ENCODE measurements at regions not wholly inside any gene's neighbourhood (a gene's known extent, or its start where the extent isn't known, plus 50 kb on each side); places are given as distances from the start of the nearest gene placed in this dataset.

GRCh38 chr1:240709676-240710075, 97.7 kb upstream of the GREM2 start:
- H3K9ac ChIP-seq (ENCODE audit: low read length): no peak overlapping the region
- H3K9me3 ChIP-seq (ENCODE audit: low read length): no peaks in the 10 kb centered on the region
- no peaks in the 10 kb centered on the region for H3F3A ChIP-seq (ENCODE audit: low read length, unreplicated experiment)
- DNase-seq (no peak), ATAC-seq (no peak)
- ChIA-PET POLR2A (ENCODE audit: unreplicated experiment) (no interaction called here), CTCF (no interaction called here)
- H3K27ac ChIP-seq (ENCODE audit: low read length): no peak overlapping the region
- no TSS peak for BruUV-seq (replicated peaks)
- H3K4me1 ChIP-seq (ENCODE audit: insufficient read depth, low read length): no peaks in the 10 kb centered on the region
- TF ChIP-seq EZH2 (IDR thresholded peaks at IDR 0.05; ENCODE audit: low read length, unreplicated experiment) (no peak), CTCF (conservative IDR thresholded peaks at IDR 0.05; ENCODE audit: low read depth, low read length) (no peak), EZH2phosphoT487 (IDR thresholded peaks at IDR 0.05; ENCODE audit: borderline replicate concordance, low read length) (no peak)
- no peaks in the 10 kb centered on the region for H3K79me2 ChIP-seq (ENCODE audit: low read length)
- H2AFZ ChIP-seq (ENCODE audit: low read length): no peak overlapping the region
- peaks cover 73% of the 10 kb centered on the region for H3K27me3 ChIP-seq (ENCODE audit: low read length)
- H3K9me2 ChIP-seq (replicated peaks; ENCODE audit: low read length): no peaks in the 10 kb centered on the region
- H3K4me2 ChIP-seq (ENCODE audit: low read length): no peak overlapping the region
- no peaks in the 10 kb centered on the region for H4K20me1 ChIP-seq (ENCODE audit: low read length)
- no peak overlapping the region for H3K4me3 ChIP-seq (ENCODE audit: low read length)
- H3K36me3 ChIP-seq (ENCODE audit: low read depth, low read length): no peaks in the 10 kb centered on the region
- intact Hi-C loops (cut with micrococcal nuclease): no loop called here

DNA sequence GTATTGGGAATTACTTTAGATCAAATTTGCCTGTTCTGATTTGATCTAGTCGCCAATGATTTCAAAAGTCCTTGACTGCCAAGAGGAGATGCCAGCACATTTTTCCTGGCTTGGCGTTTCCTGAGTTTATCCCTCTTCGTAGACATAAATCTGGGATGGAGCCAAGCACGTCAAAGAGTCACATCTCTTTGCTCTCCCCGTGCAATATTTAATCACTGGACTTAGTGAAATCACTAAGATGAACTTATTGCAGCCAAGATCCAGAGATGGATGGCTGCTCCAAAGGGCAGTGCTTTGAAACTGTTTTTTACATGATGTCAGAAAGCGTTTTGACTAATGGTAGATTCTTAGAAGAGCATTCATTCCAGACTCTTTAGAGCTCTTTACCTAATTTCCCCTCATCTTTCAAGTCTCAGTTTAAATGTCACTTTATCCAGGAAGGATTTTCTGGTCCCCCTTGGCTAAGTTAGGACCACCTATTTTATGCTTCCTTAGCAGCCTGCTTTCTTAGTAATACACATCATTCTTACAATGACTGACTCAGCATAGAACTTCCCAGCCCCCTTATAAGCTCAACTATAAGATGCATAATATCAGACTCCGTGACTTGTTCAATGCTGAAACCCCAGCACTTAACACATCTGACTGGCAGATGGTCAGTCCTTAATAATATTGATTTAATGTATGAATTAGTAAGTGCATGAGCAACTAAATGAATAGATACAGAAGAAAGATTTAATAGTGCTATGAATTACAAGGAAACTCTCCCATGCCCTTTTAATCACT, 94.4 kb upstream of the GREM2 start:
- ChIA-PET POLR2A (ENCODE audit: unreplicated experiment) (no interaction called here), CTCF (no interaction called here)
- no peak overlapping the region for H3K27ac ChIP-seq (ENCODE audit: low read length)
- no TSS peak for BruUV-seq (replicated peaks)
- H2AFZ ChIP-seq (ENCODE audit: low read length): no peak overlapping the region
- H4K20me1 ChIP-seq (ENCODE audit: low read length): no peaks in the 10 kb centered on the region
- no peak overlapping the region for H3K4me3 ChIP-seq (ENCODE audit: low read length)
- no peaks in the 10 kb centered on the region for H3K36me3 ChIP-seq (ENCODE audit: low read depth, low read length)
- DNase-seq (peak; percentile 21), ATAC-seq (no peak)
- no peaks in the 10 kb centered on the region for H3K9me3 ChIP-seq (ENCODE audit: low read length)
- H3K79me2 ChIP-seq (ENCODE audit: low read length): no peaks in the 10 kb centered on the region
- H3K9ac ChIP-seq (ENCODE audit: low read length): no peak overlapping the region
- H3K9me2 ChIP-seq (replicated peaks; ENCODE audit: low read length): no peaks in the 10 kb centered on the region
- no peaks in the 10 kb centered on the region for H3K4me1 ChIP-seq (ENCODE audit: insufficient read depth, low read length)
- no peak overlapping the region for H3K4me2 ChIP-seq (ENCODE audit: low read length)
- H3K27me3 ChIP-seq (ENCODE audit: low read length): peaks cover 73% of the 10 kb centered on the region
- no peak for TF ChIP-seq CTCF (conservative IDR thresholded peaks at IDR 0.05; ENCODE audit: low read depth, low read length)
- TF ChIP-seq EZH2phosphoT487 (IDR thresholded peaks at IDR 0.05; ENCODE audit: borderline replicate concordance, low read length): no peak
- no peak for TF ChIP-seq EZH2 (IDR thresholded peaks at IDR 0.05; ENCODE audit: low read length, unreplicated experiment)
- intact Hi-C loops (cut with micrococcal nuclease): no loop called here
- H3F3A ChIP-seq (ENCODE audit: low read length, unreplicated experiment): no peaks in the 10 kb centered on the region

DNA sequence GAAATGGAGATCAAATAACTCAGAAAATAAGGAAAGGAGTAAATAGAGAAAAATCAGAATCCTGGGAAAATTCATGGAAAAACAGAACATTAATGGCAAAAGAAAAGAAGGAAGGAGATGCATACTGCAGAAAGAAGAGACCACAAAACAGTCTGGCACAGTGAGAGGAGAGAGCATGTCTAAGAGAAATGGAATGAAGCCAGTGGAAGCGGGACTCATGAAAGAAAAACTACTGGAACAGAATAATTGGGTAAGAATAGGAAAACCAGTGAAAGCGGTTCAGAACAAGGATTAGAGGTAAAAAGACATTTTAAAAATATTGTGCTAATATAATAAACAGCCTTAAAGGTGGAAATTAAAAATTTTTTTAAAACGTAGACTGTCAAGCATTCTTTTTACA, 93.6 kb upstream of the GREM2 start:
- BruUV-seq (replicated peaks): no TSS peak
- Histone ChIP-seq H3K9me3 (ENCODE audit: low read length) (no peaks in the 10 kb centered on the region), H3K79me2 (ENCODE audit: low read length) (no peaks in the 10 kb centered on the region), H4K20me1 (ENCODE audit: low read length) (no peaks in the 10 kb centered on the region), H3K4me2 (ENCODE audit: low read length) (no peak overlapping the region), H3K27me3 (ENCODE audit: low read length) (peaks cover 70% of the 10 kb centered on the region), H3K4me1 (ENCODE audit: insufficient read depth, low read length) (no peaks in the 10 kb centered on the region), H2AFZ (ENCODE audit: low read length) (no peak overlapping the region), H3F3A (ENCODE audit: low read length, unreplicated experiment) (no peaks in the 10 kb centered on the region), H3K36me3 (ENCODE audit: low read depth, low read length) (no peaks in the 10 kb centered on the region), H3K4me3 (ENCODE audit: low read length) (no peak overlapping the region), H3K27ac (ENCODE audit: low read length) (no peak overlapping the region), H3K9me2 (replicated peaks; ENCODE audit: low read length) (no peaks in the 10 kb centered on the region), H3K9ac (ENCODE audit: low read length) (no peak overlapping the region)
- ChIA-PET POLR2A (ENCODE audit: unreplicated experiment) (no interaction called here), CTCF (no interaction called here)
- DNase-seq (no peak), ATAC-seq (no peak)
- TF ChIP-seq EZH2phosphoT487 (IDR thresholded peaks at IDR 0.05; ENCODE audit: borderline replicate concordance, low read length) (no peak), CTCF (conservative IDR thresholded peaks at IDR 0.05; ENCODE audit: low read depth, low read length) (no peak), EZH2 (IDR thresholded peaks at IDR 0.05; ENCODE audit: low read length, unreplicated experiment) (no peak)
- intact Hi-C loops (cut with micrococcal nuclease): no loop called here

Data from PC-3 (cell line).